Hepatic stellate cell (primary cell): ENCODE measurements at regions not wholly inside any gene's neighbourhood (a gene's known extent, or its start where the extent isn't known, plus 50 kb on each side); places are given as distances from the start of the nearest gene placed in this dataset.
"Not testable (repeated sequence)": the region's sequence is repeated elsewhere in the genome, so short reads cannot be mapped to it uniquely, and the experiment has no call there.

Source experiments
- DNase-seq: peaks from one replicate; pipeline ENCODE4 v3.0.0; 2011; ENCODE audit warnings: low spot score

GRCh38 chr11:90757849-90758494, 535.1 kb upstream of the CHORDC1 start:
- DNase-seq: no peak

DNA sequence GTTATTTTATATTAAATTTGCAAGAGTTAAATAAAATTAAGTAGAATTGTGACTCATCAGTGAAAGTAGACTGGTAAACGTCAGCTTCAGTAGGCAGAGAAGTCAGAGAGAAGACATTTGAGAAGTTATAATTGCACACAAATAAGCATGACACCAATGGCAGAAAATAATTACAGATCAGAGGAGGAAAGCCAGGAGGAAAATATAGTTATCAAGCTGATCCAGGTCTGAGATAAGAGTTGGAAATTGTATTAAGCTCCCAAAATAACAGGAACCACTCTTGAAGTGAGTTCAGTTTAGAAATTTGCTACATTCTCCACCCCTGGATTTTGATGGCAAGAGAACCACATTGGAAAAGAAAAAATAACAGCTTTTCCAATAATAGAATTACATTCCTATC, 533.8 kb upstream of the CHORDC1 start:
- no peak for DNase-seq

- no peak for DNase-seq
These were observed 530.7 kb upstream of the CHORDC1 start for GRCh38 chr11:90753546-90753945.

- DNase-seq: peak; percentile 0
These were observed 524.2 kb upstream of the CHORDC1 start for GRCh38 chr11:90747057-90747456.

DNA sequence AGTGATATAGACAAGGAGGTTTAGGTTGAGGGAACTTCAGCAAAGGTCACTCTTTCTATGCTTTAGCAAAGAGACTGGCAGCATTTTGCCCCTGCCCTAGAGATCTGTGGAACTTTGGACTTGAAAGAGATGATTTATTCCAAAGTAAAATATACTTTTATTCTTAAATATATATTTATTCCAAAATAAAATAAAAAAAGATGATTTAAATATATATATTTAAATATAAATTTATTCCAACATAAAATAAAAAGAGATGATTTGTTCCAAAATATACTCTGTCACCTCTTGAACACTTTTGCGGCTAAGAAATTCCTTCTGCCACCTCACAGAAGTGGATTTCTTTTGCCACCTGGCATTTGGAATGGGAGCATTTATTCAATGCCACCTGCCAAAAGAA, 521.3 kb upstream of the CHORDC1 start:
- DNase-seq: no peak

DNA sequence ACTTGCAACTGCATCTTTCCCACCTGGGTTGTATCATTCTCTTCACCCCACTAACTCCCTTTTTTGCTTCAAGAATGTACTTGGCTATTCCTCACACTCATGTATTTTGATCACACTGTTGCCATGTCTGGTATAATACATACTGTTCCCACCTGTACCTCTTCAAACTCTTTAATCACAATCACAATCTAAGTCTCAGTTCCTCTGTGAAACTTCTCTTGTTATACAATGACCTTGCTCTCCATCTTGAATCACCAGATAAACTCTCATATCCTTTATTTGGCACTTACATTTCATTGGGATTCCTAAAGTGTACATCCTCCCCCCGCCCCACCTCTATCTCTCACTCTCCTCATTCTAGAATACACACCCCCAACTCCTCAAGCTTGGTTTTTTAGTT, 516.0 kb upstream of the CHORDC1 start:
- DNase-seq: no peak

DNA sequence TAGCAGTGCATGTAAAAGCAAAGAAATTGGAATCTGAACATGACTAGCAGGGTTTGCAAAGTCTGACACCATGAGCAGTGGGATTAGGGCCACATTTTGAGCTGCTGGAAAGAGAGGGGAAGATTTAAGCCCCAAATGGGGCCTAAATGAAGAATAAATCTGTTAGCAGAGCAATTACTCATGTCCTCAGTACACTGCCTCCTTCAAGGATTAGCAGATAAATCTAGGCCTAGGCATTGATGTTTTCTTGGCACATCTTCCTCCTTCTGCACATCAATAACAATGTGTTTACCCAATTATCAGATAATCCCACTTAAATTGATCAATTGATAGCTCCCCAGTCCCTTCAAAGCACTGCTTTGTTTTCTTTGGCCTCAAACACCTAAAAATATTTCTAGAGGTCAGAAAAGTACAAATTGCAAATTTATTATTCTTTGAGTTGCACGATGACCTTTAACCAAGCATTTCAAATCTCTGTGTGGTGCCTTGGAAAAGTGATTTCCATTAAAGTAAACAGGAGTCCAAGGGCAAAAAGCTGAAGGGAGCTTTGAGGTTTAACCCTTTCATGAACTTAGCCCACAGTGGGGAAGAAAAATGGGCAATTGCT, 514.7 kb upstream of the CHORDC1 start:
- DNase-seq: no peak

DNA sequence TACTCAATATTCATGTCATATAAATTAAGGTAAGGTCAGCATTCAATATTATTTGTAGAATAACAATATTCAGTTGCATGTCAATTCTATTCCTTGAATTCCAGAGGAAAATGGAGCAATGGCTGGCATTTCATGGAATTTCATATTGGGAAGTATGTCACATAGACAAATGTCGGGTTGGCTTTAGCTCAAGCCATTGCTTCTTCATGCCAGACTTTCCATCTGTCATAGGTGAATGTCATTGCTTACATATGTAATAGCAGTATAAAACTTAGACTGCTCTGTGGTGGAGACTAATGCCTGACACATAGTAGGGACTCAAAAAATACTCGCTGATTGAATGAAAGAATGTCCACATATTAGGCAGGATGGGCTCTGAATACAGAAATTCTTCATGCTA, 509.6 kb upstream of the CHORDC1 start:
- no peak for DNase-seq

DNA sequence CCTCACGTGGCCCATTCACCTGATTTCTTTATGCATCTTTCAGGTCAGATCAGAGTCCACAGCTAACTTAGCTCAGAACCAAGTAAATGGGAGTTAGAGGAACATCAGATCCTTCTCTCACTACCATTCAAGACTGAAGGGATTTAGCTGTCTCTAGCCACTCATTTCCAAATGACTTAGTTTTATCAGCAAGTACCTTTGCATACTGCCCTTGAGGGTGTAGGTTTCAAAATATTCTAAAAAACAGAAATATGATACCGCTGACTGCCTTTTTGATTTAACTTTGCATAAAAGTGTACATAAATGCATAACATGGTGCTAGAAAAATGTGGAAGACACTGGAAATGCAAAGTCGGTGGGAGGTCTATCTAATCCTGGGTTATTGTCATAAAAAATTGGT, 500.6 kb upstream of the CHORDC1 start:
- no peak for DNase-seq

GRCh38 chr11:90722552-90723190, 499.8 kb upstream of the CHORDC1 start:
- DNase-seq: no peak

DNA sequence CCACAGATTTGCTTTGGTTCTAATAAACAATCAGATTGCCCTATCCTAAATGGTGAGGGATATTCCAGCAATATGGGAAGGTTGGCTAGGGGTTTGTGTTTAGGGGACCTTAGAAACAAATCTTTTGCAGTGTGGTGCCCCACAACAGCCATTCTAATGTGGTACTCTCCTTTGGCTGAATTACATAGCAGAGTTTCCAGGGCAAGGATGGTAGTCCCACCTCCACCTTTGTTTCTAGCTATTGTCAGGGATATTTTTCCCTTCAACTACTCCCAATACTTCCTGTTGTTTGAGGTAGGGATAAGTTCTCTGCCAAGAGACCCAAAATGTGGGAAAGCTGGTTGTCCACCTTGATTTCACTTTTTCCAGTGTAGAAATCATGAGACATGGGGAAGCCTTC, 494.7 kb upstream of the CHORDC1 start:
- DNase-seq: no peak

- DNase-seq: no peak
These were observed 482.8 kb upstream of the CHORDC1 start for GRCh38 chr11:90705661-90706060.

- DNase-seq: no peak
These were observed 481.7 kb upstream of the CHORDC1 start for GRCh38 chr11:90704510-90704909.

DNA sequence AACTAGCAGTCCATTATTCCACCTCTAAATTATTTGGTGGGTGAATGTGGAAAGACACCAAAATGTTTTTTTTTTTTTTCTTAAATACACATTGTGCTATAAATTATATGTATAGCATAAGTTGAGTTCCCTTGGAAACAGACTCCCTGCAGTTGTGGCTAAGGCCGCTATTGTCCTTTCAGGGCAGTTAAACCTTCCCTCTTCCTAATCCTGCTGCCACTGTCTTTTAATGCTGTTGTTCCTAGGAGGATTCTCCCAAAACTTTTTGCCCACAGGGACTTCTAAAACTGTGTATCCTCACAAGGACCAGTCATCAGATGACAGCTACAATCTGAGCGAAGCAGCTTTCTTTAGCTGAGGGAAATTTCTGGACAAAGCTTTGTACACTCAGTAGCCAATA, 478.9 kb upstream of the CHORDC1 start:
- DNase-seq: no peak

- no peak for DNase-seq
These were observed 478.1 kb upstream of the CHORDC1 start for GRCh38 chr11:90700789-90701439.

DNA sequence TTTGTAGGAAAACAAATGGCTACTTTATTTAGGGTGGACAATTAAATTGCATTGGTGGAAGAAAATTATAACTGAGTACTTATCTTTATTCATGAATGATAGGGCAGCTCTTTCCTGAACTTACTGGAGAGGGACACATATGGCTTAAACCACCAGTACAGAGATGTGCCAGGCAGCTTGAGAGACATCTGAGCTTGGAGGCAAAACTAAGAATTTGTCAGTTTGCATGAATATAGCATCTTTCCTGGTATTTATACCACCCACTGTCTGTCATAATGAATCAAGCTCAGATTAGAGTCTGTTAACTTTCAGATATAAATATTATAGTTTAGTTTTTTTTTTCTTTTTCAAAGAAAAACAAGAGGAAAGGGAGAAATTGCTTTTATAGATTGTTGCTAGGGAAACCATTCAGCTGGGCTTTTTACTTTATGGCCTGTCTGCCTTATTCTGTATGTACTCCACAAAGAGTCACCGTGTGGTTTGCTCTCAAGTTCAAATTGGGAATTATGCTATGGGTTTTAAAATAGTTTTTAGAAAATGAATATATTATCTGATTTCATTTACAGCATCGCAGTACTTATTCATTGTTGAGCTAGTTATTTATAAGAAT, 477.0 kb upstream of the CHORDC1 start:
- DNase-seq: no peak

- no peak for DNase-seq
These were observed 475.4 kb upstream of the CHORDC1 start for GRCh38 chr11:90698238-90698637.

DNA sequence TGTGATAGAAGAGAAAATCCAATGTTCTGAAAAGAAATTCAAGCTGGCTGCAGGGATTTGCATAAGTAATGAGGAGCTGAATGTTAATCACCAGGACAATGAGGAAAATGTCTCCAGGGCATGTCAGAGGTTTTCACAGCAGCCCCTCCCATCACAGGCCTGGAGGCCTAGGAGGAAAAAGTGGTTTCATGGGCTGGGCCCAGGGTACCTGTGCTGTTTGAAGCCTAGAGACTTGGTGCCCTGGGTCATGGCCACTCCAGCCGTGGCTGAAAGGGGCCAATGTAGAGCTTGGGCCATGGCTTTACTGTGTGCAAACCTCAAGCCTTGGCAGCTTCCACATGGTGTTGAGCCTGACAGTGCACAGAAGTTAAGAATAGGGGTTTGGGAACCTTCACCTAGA, 452.6 kb upstream of the CHORDC1 start:
- not testable (repeated sequence) for DNase-seq

- DNase-seq: no peak
These were observed 446.2 kb upstream of the CHORDC1 start for GRCh38 chr11:90669094-90669493.

DNA sequence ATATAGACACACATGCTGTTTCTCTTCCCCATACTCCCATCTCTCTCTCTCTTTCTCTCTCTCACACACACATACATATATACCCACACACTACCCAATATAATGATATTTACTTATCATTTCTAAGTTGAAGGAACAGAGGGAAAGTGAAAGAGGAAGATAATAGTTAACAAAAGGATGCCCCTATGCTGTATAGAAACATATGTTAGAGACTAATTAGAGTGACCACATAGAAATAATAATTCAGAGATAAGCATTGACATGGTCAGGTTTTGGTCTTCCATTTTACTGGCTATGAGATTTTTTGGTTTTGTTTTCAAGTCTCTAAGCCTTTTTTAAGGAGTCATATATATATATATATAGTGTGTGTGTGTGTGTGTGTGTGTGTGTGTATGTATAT, 445.7 kb upstream of the CHORDC1 start:
- no peak for DNase-seq

DNA sequence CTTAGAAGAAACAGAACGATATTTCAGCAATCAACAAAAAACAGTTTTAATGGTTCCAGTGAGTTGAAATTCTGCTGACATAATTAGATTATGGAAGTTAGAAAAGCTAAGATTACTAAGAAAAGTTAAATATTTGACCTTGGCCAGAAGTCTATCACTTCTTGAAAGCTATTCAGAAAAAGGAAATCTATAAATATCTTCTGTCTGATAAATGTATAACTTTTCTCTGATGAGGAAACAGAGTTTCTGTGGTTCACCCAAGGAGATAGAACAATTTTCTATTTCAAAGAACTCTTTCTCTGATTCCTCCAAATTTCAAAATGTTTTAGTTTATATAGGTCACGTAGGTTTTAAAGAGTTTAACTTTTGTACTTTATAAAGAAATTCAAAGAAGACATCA, 438.4 kb upstream of the CHORDC1 start:
- no peak for DNase-seq

GRCh38 chr11:90656171-90656570, 433.3 kb upstream of the CHORDC1 start:
- no peak for DNase-seq

GRCh38 chr11:90650153-90650552, 427.3 kb upstream of the CHORDC1 start:
- no peak for DNase-seq
